ENCODE measurements at regions not wholly inside any gene's neighbourhood (a gene's known extent, or its start where the extent isn't known, plus 50 kb on each side); places are given as distances from the start of the nearest gene placed in this dataset.

DNA sequence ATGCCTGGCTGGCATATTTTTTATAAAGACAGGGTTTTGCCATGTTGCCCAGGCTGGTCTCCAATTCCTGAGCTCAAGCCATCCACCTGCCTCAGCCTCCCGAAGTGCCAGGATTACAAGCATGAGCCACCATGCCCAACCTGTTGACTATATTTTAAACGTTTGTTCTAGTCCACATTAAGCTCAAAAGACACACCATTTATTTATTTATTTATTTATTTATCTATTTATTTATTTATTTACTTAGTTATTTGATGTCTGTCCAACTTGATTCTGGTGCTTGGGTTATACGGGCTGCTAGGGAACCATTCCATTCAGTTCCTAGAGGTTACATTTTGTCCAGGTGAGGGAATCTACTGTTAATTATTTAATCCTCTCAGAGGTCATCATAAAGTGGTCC is 98.1 kb upstream of the ADGRL4 start:
- TF ChIP-seq, protein P1, sequence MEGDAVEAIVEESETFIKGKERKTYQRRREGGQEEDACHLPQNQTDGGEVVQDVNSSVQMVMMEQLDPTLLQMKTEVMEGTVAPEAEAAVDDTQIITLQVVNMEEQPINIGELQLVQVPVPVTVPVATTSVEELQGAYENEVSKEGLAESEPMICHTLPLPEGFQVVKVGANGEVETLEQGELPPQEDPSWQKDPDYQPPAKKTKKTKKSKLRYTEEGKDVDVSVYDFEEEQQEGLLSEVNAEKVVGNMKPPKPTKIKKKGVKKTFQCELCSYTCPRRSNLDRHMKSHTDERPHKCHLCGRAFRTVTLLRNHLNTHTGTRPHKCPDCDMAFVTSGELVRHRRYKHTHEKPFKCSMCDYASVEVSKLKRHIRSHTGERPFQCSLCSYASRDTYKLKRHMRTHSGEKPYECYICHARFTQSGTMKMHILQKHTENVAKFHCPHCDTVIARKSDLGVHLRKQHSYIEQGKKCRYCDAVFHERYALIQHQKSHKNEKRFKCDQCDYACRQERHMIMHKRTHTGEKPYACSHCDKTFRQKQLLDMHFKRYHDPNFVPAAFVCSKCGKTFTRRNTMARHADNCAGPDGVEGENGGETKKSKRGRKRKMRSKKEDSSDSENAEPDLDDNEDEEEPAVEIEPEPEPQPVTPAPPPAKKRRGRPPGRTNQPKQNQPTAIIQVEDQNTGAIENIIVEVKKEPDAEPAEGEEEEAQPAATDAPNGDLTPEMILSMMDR (IDR thresholded peaks at IDR 0.05): no peak
- no peak for TF ChIP-seq POLR2A (IDR thresholded peaks at IDR 0.05)

All from right lobe of liver (tissue), 4 donors.